ENCODE measurements at regions not wholly inside any gene's neighbourhood (a gene's known extent, or its start where the extent isn't known, plus 50 kb on each side); places are given as distances from the start of the nearest gene placed in this dataset.

DNA sequence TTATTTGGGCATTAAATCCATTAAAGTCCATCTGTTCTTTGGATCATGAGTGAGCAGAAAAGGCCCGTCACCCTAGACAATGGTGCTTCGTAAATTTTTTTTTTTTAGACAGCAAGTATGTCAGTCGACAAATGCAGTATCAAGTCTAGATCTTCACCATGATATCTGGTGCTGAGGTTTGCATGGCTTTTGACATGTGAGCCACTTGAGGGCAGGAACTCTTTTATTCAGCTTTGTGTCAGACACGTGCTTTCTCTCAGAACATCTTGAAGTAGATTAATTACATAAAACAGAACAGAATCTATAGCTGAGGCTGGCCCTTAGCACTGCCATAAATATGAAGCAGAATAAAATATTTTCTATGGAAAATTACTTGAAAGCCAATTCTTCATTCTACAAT is 62.9 kb upstream of the CARD18 start:
- H3K27ac ChIP-seq (ENCODE audit: low read length) = no peak overlapping the region
- no peaks in the 10 kb centered on the region for H3K79me2 ChIP-seq (replicated peaks; ENCODE audit: insufficient read depth, low read length)
- no peaks in the 10 kb centered on the region for H3K36me3 ChIP-seq (ENCODE audit: insufficient read depth, low read length)
- H3K4me2 ChIP-seq (ENCODE audit: low read length) = no peak overlapping the region
- TF ChIP-seq MXI1 (conservative IDR thresholded peaks at IDR 0.05; ENCODE audit: poor library complexity, severe bottlenecking) (no peak), EP300 (conservative IDR thresholded peaks at IDR 0.05; ENCODE audit: poor library complexity, severe bottlenecking) (no peak), TAF1 (IDR thresholded peaks at IDR 0.05; ENCODE audit: low read depth) (no peak), EZH2 (IDR thresholded peaks at IDR 0.05; ENCODE audit: borderline replicate concordance, insufficient read depth, low read length, poor library complexity, severe bottlenecking) (no peak), RAD21 (conservative IDR thresholded peaks at IDR 0.05) (no peak), POLR2AphosphoS5 (IDR thresholded peaks at IDR 0.05) (no peak), SMC3 (conservative IDR thresholded peaks at IDR 0.05; ENCODE audit: poor library complexity) (no peak)
- TF ChIP-seq, protein P1, sequence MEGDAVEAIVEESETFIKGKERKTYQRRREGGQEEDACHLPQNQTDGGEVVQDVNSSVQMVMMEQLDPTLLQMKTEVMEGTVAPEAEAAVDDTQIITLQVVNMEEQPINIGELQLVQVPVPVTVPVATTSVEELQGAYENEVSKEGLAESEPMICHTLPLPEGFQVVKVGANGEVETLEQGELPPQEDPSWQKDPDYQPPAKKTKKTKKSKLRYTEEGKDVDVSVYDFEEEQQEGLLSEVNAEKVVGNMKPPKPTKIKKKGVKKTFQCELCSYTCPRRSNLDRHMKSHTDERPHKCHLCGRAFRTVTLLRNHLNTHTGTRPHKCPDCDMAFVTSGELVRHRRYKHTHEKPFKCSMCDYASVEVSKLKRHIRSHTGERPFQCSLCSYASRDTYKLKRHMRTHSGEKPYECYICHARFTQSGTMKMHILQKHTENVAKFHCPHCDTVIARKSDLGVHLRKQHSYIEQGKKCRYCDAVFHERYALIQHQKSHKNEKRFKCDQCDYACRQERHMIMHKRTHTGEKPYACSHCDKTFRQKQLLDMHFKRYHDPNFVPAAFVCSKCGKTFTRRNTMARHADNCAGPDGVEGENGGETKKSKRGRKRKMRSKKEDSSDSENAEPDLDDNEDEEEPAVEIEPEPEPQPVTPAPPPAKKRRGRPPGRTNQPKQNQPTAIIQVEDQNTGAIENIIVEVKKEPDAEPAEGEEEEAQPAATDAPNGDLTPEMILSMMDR (IDR thresholded peaks at IDR 0.05; ENCODE audit: poor library complexity, severe bottlenecking) = no peak
- TF ChIP-seq, protein P2, sequence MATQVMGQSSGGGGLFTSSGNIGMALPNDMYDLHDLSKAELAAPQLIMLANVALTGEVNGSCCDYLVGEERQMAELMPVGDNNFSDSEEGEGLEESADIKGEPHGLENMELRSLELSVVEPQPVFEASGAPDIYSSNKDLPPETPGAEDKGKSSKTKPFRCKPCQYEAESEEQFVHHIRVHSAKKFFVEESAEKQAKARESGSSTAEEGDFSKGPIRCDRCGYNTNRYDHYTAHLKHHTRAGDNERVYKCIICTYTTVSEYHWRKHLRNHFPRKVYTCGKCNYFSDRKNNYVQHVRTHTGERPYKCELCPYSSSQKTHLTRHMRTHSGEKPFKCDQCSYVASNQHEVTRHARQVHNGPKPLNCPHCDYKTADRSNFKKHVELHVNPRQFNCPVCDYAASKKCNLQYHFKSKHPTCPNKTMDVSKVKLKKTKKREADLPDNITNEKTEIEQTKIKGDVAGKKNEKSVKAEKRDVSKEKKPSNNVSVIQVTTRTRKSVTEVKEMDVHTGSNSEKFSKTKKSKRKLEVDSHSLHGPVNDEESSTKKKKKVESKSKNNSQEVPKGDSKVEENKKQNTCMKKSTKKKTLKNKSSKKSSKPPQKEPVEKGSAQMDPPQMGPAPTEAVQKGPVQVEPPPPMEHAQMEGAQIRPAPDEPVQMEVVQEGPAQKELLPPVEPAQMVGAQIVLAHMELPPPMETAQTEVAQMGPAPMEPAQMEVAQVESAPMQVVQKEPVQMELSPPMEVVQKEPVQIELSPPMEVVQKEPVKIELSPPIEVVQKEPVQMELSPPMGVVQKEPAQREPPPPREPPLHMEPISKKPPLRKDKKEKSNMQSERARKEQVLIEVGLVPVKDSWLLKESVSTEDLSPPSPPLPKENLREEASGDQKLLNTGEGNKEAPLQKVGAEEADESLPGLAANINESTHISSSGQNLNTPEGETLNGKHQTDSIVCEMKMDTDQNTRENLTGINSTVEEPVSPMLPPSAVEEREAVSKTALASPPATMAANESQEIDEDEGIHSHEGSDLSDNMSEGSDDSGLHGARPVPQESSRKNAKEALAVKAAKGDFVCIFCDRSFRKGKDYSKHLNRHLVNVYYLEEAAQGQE (IDR thresholded peaks at IDR 0.05; ENCODE audit: borderline replicate concordance) = no peak
- H3K9ac ChIP-seq (ENCODE audit: low read length) = no peak overlapping the region
- no peaks in the 10 kb centered on the region for H4K20me1 ChIP-seq (ENCODE audit: insufficient read depth)
- no peak overlapping the region for H3K4me3 ChIP-seq (ENCODE audit: low read length)
- no peaks in the 10 kb centered on the region for H3F3A ChIP-seq (ENCODE audit: insufficient read depth, low read length, poor library complexity, severe bottlenecking)
- H2AFZ ChIP-seq (ENCODE audit: low read depth, low read length) = no peak overlapping the region
- H3K9me3 ChIP-seq (ENCODE audit: low read length) = no peaks in the 10 kb centered on the region
- no peaks in the 10 kb centered on the region for H3K9me2 ChIP-seq (ENCODE audit: insufficient read depth, low read length)
- no peaks in the 10 kb centered on the region for H3K27me3 ChIP-seq (ENCODE audit: insufficient read depth, low read depth, low read length)

DNA sequence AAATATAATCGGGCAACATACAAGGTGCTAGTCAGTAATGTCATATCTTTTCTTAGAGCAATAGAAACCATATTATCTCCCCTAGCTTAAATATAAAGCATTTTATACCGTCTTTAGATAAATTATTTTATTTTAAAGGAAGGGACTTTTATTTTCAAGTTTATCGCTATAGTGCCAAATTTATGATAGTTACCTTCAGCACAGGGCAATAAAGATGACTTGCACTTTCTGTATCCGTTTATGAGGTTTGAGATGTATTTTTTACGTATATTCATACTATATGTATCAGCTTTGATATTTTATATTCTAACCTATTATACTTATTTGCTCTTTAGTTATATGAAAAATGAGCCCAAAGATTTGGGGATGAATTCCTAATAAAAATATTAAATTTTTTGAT is 61.6 kb upstream of the CARD18 start:
- Histone ChIP-seq H3K9ac (ENCODE audit: low read length) (no peak overlapping the region), H4K20me1 (ENCODE audit: insufficient read depth) (no peaks in the 10 kb centered on the region), H3K9me3 (ENCODE audit: low read length) (no peaks in the 10 kb centered on the region), H3K36me3 (ENCODE audit: insufficient read depth, low read length) (no peaks in the 10 kb centered on the region), H3K4me2 (ENCODE audit: low read length) (no peak overlapping the region), H2AFZ (ENCODE audit: low read depth, low read length) (no peak overlapping the region), H3F3A (ENCODE audit: insufficient read depth, low read length, poor library complexity, severe bottlenecking) (no peaks in the 10 kb centered on the region), H3K9me2 (ENCODE audit: insufficient read depth, low read length) (no peaks in the 10 kb centered on the region), H3K27me3 (ENCODE audit: insufficient read depth, low read depth, low read length) (no peaks in the 10 kb centered on the region), H3K79me2 (replicated peaks; ENCODE audit: insufficient read depth, low read length) (no peaks in the 10 kb centered on the region), H3K27ac (ENCODE audit: low read length) (no peak overlapping the region), H3K4me3 (ENCODE audit: low read length) (no peak overlapping the region)
- no peak for TF ChIP-seq EZH2 (IDR thresholded peaks at IDR 0.05; ENCODE audit: borderline replicate concordance, insufficient read depth, low read length, poor library complexity, severe bottlenecking)
- TF ChIP-seq, protein P1 (IDR thresholded peaks at IDR 0.05; ENCODE audit: poor library complexity, severe bottlenecking) = no peak
- TF ChIP-seq TAF1 (IDR thresholded peaks at IDR 0.05; ENCODE audit: low read depth) = no peak
- no peak for TF ChIP-seq RAD21 (conservative IDR thresholded peaks at IDR 0.05)
- TF ChIP-seq, protein P2 (IDR thresholded peaks at IDR 0.05; ENCODE audit: borderline replicate concordance) = no peak
- no peak for TF ChIP-seq EP300 (conservative IDR thresholded peaks at IDR 0.05; ENCODE audit: poor library complexity, severe bottlenecking)
- TF ChIP-seq POLR2AphosphoS5 (IDR thresholded peaks at IDR 0.05) = no peak
- no peak for TF ChIP-seq MXI1 (conservative IDR thresholded peaks at IDR 0.05; ENCODE audit: poor library complexity, severe bottlenecking)
- TF ChIP-seq SMC3 (conservative IDR thresholded peaks at IDR 0.05; ENCODE audit: poor library complexity) = no peak
